Loucy (cell line): ENCODE measurements at regions not wholly inside any gene's neighbourhood (a gene's known extent, or its start where the extent isn't known, plus 50 kb on each side); places are given as distances from the start of the nearest gene placed in this dataset.
"Not testable (repeated sequence)": the region's sequence is repeated elsewhere in the genome, so short reads cannot be mapped to it uniquely, and the experiment has no call there.

Source experiments
- H2AFZ ChIP-seq: fragments of 200-600 bp; sonication (generic); 2 replicates; pipeline ENCODE4 v1.6.0; 2016; ENCODE audit warnings: antibody characterized with exemption, mild to moderate bottlenecking, low read length, moderate library complexity
- H3F3A ChIP-seq: fragments of 200-600 bp; 2 replicates; pipeline ENCODE4 v1.6.0; 2016; ENCODE audit warnings: antibody characterized with exemption, low read depth, mild to moderate bottlenecking
- H3K27me3 ChIP-seq: fragments of 200-600 bp; sonication (generic); 2 replicates; pipeline ENCODE4 v1.6.1; 2014; ENCODE audit warnings: low read length, mild to moderate bottlenecking; ENCODE audit not compliant: insufficient read depth, poor library complexity, severe bottlenecking
- H3K36me3 ChIP-seq: fragments of 200-600 bp; sonication (generic); 2 replicates; pipeline ENCODE4 v1.6.1; 2016; ENCODE audit warnings: low read length; ENCODE audit not compliant: insufficient read depth
- H3K4me1 ChIP-seq: fragments of 200-600 bp; sonication (generic); 2 replicates; pipeline ENCODE4 v1.5.1; 2014; ENCODE audit warnings: low read length, mild to moderate bottlenecking; ENCODE audit not compliant: insufficient read depth, poor library complexity, severe bottlenecking
- H3K4me2 ChIP-seq: fragments of 200-600 bp; sonication (generic); 2 replicates; pipeline ENCODE4 v1.6.0; 2014; ENCODE audit warnings: antibody characterized with exemption, low read length, low read depth, mild to moderate bottlenecking; ENCODE audit not compliant: poor library complexity, severe bottlenecking
- H3K4me3 ChIP-seq: fragments of 200-600 bp; sonication (generic); 2 replicates; pipeline ENCODE4 v1.5.1; 2014; ENCODE audit warnings: low read length, mild to moderate bottlenecking, mixed read lengths; ENCODE audit not compliant: poor library complexity, severe bottlenecking
- H3K79me2 ChIP-seq: fragments of 200-600 bp; sonication (generic); 2 replicates; pipeline ENCODE4 v1.6.1; 2014; ENCODE audit warnings: low read length; ENCODE audit not compliant: insufficient read depth
- H3K9ac ChIP-seq: fragments of 200-600 bp; sonication (generic); 2 replicates; pipeline ENCODE4 v1.6.0; 2014; ENCODE audit warnings: mild to moderate bottlenecking, low read depth, low read length, moderate library complexity; ENCODE audit not compliant: poor library complexity, severe bottlenecking
- H3K9me2 ChIP-seq: fragments of 200-600 bp; sonication (generic); replicated peaks from 2 replicates; pipeline ENCODE4 v1.6.1; 2016; ENCODE audit warnings: low read depth, low read length, mixed read lengths
- H3K9me3 ChIP-seq: fragments of 200-600 bp; sonication (generic); 2 replicates; pipeline ENCODE4 v1.6.1; 2014; ENCODE audit warnings: mild to moderate bottlenecking, antibody characterized with exemption, low read length, low read depth; ENCODE audit not compliant: insufficient read depth
- H4K20me1 ChIP-seq: fragments of 200-600 bp; sonication (generic); 2 replicates; pipeline ENCODE4 v1.6.0; 2014; ENCODE audit warnings: antibody characterized with exemption, low read length, mild to moderate bottlenecking; ENCODE audit not compliant: insufficient read depth, poor library complexity, severe bottlenecking
- EZH2phosphoT487 ChIP-seq: fragments of 200-600 bp; IDR thresholded peaks from 2 replicates; pipeline ENCODE4 v1.6.1; 2018; ENCODE audit warnings: antibody characterized with exemption, mild to moderate bottlenecking, moderate library complexity, borderline replicate concordance
- TF ChIP-seq, protein P1 (sequence below): fragments of 200-600 bp; sonication (generic); conservative IDR thresholded peaks from 2 replicates; pipeline ENCODE4 v1.5.1; 2014; ENCODE audit warnings: mild to moderate bottlenecking, antibody characterized with exemption, low read length

DNA sequence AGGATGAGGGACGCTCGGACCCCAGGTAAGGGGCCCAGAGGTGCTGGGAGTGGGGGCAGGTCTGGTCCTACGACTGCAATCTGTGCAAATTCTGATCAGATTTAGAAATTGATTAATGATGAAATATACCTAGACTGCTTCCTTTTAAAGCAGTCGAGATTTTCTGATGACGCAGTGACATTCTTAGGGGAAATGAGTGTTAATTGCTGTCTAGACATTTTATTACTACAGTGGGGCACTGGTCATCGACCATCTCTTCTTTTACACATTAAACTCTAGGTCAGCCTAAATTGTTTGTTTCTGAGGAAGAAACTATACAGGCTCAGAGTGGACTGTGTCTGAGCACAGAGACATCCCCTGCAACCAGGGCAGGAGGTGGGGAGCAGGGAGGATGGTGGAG lies 154.4 kb upstream of the SALL3 start:
- H3K4me2 ChIP-seq, result no peak overlapping the region
- H3K9ac ChIP-seq, result no peak overlapping the region
- H2AFZ ChIP-seq, result no peak overlapping the region
- H3F3A ChIP-seq, result no peaks in the 10 kb centered on the region
- no peaks in the 10 kb centered on the region for H3K9me2 ChIP-seq
- H3K4me1 ChIP-seq, result no peaks in the 10 kb centered on the region
- H3K9me3 ChIP-seq, result peaks cover 6% of the 10 kb centered on the region; the same call in 1 of the 2 replicates
- H3K4me3 ChIP-seq, result no peak overlapping the region
- H3K79me2 ChIP-seq, result no peaks in the 10 kb centered on the region
- H3K36me3 ChIP-seq, result no peaks in the 10 kb centered on the region
- H3K27me3 ChIP-seq, result no peaks in the 10 kb centered on the region
- no peak for TF ChIP-seq EZH2phosphoT487
- H4K20me1 ChIP-seq, result no peaks in the 10 kb centered on the region

DNA sequence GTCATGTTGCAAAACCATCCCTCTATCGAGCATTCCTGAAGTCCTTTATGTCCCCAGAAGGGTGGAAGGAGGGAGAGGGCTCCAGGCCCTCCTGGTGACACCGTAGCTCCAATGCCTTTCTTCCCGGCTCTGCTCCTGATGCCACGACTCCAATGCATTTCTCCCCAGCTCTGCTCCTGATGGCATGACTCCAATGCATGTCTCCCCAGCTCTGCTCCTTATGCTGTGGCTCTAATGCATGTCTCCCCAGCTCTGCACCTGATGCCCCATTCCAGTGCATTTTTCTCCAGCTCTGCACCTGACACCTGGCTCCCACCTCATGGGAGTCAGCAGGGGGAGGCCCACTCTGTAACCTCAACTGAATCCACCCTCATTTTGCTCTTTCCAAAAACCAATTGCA lies 153.0 kb upstream of the SALL3 start:
- Histone ChIP-seq H3K9me3 (peaks cover 6% of the 10 kb centered on the region; the same call in 1 of the 2 replicates), H3K4me1 (no peaks in the 10 kb centered on the region), H3K27me3 (no peaks in the 10 kb centered on the region), H3K9ac (no peak overlapping the region), H3K4me2 (no peak overlapping the region), H2AFZ (no peak overlapping the region), H3K79me2 (no peaks in the 10 kb centered on the region), H3K4me3 (no peak overlapping the region), H3K9me2 (no peaks in the 10 kb centered on the region), H3F3A (no peaks in the 10 kb centered on the region), H4K20me1 (no peaks in the 10 kb centered on the region), H3K36me3 (no peaks in the 10 kb centered on the region)
- no peak for TF ChIP-seq EZH2phosphoT487

DNA sequence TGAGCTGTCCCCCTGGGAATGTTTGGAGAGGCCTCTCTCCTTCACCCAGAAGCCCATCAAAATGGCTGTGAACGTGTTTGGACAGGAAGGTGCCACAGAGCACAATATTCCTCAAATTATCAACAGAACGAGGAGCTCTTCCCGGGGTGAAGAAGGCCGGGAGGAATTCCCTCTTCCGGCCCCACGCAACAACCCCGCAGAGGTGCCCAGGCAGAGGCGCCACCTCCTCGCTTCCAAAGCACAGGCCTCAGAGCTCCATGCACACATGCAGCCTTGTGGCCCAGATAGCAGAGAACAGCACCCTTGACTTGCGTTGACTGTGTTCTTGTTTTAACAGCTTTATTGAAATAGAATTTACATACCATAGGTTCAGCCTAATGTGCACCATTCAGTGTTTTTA lies 152.5 kb upstream of the SALL3 start:
- Histone ChIP-seq H4K20me1 (no peaks in the 10 kb centered on the region), H3K27me3 (no peaks in the 10 kb centered on the region), H3K9ac (no peak overlapping the region), H3K9me2 (no peaks in the 10 kb centered on the region), H3F3A (no peaks in the 10 kb centered on the region), H3K79me2 (no peaks in the 10 kb centered on the region), H2AFZ (no peak overlapping the region), H3K9me3 (peaks cover 6% of the 10 kb centered on the region; the same call in 1 of the 2 replicates), H3K4me1 (no peaks in the 10 kb centered on the region), H3K36me3 (no peaks in the 10 kb centered on the region), H3K4me2 (no peak overlapping the region), H3K4me3 (no peak overlapping the region)
- TF ChIP-seq, protein P1, sequence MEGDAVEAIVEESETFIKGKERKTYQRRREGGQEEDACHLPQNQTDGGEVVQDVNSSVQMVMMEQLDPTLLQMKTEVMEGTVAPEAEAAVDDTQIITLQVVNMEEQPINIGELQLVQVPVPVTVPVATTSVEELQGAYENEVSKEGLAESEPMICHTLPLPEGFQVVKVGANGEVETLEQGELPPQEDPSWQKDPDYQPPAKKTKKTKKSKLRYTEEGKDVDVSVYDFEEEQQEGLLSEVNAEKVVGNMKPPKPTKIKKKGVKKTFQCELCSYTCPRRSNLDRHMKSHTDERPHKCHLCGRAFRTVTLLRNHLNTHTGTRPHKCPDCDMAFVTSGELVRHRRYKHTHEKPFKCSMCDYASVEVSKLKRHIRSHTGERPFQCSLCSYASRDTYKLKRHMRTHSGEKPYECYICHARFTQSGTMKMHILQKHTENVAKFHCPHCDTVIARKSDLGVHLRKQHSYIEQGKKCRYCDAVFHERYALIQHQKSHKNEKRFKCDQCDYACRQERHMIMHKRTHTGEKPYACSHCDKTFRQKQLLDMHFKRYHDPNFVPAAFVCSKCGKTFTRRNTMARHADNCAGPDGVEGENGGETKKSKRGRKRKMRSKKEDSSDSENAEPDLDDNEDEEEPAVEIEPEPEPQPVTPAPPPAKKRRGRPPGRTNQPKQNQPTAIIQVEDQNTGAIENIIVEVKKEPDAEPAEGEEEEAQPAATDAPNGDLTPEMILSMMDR, result no peak
- TF ChIP-seq EZH2phosphoT487, result no peak

DNA sequence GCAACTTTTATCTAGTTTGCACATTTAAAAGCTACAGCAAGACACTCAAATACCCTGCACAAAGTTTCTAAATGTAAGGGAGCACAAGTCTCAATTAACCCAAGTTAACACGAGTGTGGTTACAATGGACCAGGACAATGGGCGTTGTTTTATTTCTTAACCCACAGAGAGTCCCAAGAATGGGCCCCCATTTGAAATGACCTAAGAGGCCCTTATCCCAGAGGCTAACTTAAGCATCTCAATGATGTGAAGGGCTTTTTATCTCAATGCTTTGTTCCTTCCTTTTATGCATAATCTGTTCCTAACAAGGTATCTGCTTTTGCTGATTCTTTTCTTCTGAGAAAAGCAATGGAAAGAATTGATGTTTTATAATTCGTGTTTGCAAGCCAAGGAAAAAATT lies 151.5 kb upstream of the SALL3 start:
- no peaks in the 10 kb centered on the region for H3F3A ChIP-seq
- H3K9me2 ChIP-seq, result no peaks in the 10 kb centered on the region
- H3K4me2 ChIP-seq, result no peak overlapping the region
- H3K9me3 ChIP-seq, result peaks cover 6% of the 10 kb centered on the region; the same call in 1 of the 2 replicates
- H3K27me3 ChIP-seq, result no peaks in the 10 kb centered on the region
- H2AFZ ChIP-seq, result no peak overlapping the region
- no peak overlapping the region for H3K4me3 ChIP-seq
- TF ChIP-seq EZH2phosphoT487, result no peak
- TF ChIP-seq, protein P1, result no peak
- H4K20me1 ChIP-seq, result no peaks in the 10 kb centered on the region
- H3K9ac ChIP-seq, result no peak overlapping the region
- no peaks in the 10 kb centered on the region for H3K79me2 ChIP-seq
- H3K4me1 ChIP-seq, result no peaks in the 10 kb centered on the region
- H3K36me3 ChIP-seq, result no peaks in the 10 kb centered on the region

DNA sequence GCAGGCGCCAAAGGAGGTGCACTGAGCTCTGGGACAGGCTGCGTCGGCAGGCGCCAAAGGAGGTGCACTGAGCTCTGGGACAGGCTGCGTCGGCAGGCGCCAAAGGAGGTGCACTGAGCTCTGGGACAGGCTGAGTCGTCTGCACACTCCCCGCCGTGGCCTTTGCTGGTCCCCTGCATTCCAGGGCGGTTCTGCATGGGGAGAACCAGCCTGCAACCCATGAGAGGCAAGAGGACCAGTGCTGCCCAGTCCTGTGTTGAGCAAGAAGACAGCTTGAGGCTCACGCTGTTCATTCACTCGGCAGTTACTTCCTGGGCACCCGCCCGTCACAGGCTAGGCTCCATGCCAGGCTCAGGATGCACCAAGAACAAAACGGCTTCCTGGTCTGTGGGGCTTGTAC lies 150.6 kb upstream of the SALL3 start:
- H3K4me2 ChIP-seq, H3K79me2 ChIP-seq, H2AFZ ChIP-seq, H3K9ac ChIP-seq, H3K9me2 ChIP-seq, H3K4me1 ChIP-seq, H3K27me3 ChIP-seq, H3K4me3 ChIP-seq, H3F3A ChIP-seq, H4K20me1 ChIP-seq, H3K9me3 ChIP-seq, H3K36me3 ChIP-seq: not testable (repeated sequence)
